GM12891 (cell line): ENCODE measurements at regions not wholly inside any gene's neighbourhood (a gene's known extent, or its start where the extent isn't known, plus 50 kb on each side); places are given as distances from the start of the nearest gene placed in this dataset.

ENCODE experiments used
- DNase-seq: peaks from one replicate; pipeline ENCODE4 v3.0.0; 2011; ENCODE audit warnings: low spot score; ENCODE audit not compliant: insufficient read length
- FAIRE-seq: peaks from 2 replicates; lab custom pipeline; 2011; peaks lifted over from hg19 to GRCh38; lab: Jason Lieb, UNC
- PAX5 ChIP-seq: IDR thresholded peaks from 2 replicates; pipeline ENCODE4 v1.6.1; 2011; ENCODE audit warnings: low read length, moderate library complexity, mild to moderate bottlenecking; ENCODE audit not compliant: insufficient read depth, severe bottlenecking
- POLR2A ChIP-seq: IDR thresholded peaks from 2 replicates; pipeline ENCODE4 v1.6.1; 2011; ENCODE audit warnings: low read depth, low read length, control low read depth
- POLR2AphosphoS5 ChIP-seq: IDR thresholded peaks from 2 replicates; pipeline ENCODE4 v1.6.1; 2011; ENCODE audit warnings: low read depth, low read length, control low read depth
- POU2F2 ChIP-seq: IDR thresholded peaks from 2 replicates; pipeline ENCODE4 v1.6.1; 2011; ENCODE audit warnings: low read depth, mild to moderate bottlenecking, control low read depth, low read length, moderate library complexity
- SPI1 ChIP-seq: IDR thresholded peaks from 2 replicates; pipeline ENCODE4 v1.6.1; 2011; ENCODE audit warnings: low read depth, low read length, control low read depth
- TAF1 ChIP-seq: IDR thresholded peaks from 2 replicates; pipeline ENCODE4 v1.6.1; 2011; ENCODE audit warnings: low read depth, low read length, control low read depth

DNA sequence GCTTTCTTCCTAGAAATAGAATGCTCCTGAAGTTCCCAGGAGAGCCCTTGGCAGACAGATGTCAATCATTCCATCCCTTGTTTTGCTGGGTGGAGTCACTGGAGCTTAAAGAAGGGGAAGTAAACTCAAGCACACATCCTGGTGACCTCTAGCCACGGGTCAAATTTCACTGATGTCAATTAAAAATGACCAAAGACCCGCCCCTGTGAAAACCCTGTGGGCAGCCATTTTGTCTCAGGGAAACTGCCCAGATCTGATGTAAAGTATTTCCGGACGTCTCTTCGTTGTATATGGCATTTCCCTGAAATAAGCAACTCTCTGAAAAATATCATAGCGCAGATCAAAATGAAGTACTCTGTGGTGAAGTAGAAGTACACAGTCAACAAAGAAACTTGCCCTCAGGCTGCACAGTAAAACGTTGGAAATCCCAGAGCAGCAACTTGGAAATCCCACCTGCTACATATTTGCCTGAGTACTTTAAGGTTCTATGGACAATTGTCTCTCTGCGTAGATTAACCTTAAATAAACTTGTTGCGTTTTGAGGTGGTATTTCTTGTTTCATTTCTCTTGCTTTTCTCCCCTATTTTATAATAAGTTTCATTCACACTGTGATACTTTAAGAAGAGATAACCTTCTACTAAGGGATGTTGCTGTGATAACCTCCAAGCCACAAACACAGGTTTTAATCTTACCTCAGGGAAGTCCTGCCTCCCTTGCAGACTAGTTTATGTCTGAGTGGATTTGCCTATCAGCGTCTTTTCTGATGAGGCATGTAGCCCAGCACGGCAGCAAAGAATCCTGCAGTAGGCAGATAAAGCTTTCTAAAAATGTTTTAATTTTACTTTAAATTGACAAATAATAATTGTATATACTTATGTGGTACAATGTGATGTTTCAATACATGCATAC lies 60.9 kb upstream of the PIP5K1B start:
- FAIRE-seq (peak; percentile 85), DNase-seq (no peak)
- TF ChIP-seq POU2F2 (no peak), POLR2AphosphoS5 (no peak; the same call in 1 of the 2 replicates), PAX5 (peak; percentile 7), TAF1 (peak; percentile 25; the same call in 1 of the 2 replicates), SPI1 (no peak), POLR2A (no peak; the same call in 1 of the 2 replicates)

- DNase-seq (no peak), FAIRE-seq (peak; percentile 66)
- TF ChIP-seq POLR2AphosphoS5 (no peak), POU2F2 (no peak), SPI1 (no peak), POLR2A (no peak), TAF1 (no peak), PAX5 (no peak)
Observed at GRCh38 chr9:68644831-68645230, 60.2 kb upstream of the PIP5K1B start.

DNA sequence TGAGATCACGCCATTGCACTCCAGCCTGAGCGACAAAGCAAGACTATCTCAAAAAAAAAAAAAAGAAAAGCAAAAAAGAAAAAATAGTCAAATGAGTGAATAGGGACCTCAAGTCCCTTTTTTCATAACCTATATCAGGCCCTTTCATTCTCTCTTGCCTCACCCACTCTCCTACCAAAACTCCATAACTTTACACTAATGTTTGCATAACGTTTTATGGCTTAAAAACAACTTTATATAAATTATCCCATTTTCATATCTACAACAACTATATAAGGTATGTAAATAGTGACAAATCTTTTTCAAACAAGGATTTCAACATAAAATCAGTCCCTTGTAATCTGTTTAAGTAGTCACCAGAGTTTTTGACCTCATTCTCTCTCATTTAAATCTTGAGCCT lies 56.9 kb upstream of the PIP5K1B start:
- no peak for DNase-seq
- no peak for TF ChIP-seq TAF1
- TF ChIP-seq POU2F2: no peak
- TF ChIP-seq POLR2AphosphoS5: no peak
- TF ChIP-seq SPI1: no peak
- TF ChIP-seq PAX5: no peak
- TF ChIP-seq POLR2A: no peak

DNA sequence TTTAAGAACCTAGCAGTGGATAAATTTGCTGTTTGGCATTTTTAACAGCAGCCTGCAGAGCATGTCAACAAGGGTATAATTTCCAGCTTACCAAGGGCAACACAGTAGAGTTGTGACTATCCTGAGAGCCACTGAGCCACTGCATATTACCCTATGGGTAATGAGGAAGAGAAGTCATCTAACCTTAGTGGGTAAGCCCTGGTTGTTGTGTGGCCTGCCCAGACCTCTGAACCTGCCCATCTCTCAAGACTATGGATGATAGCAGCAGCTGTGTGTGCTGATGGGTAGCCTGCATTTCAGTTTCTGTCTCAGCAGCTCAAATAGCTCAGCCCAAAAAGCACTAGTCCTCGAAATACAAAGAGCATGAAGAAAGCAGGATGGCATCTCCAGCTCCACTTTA lies 56.1 kb upstream of the PIP5K1B start:
- DNase-seq: no peak
- no peak for TF ChIP-seq POLR2AphosphoS5
- TF ChIP-seq SPI1: peak; percentile 15; the same call in 1 of the 2 replicates
- peak; percentile 86 for FAIRE-seq

More for the DNA sequence above, 56.9 kb upstream of the PIP5K1B start:
- FAIRE-seq: no peak

GRCh38 chr9:68651280-68651893 lies 53.7 kb upstream of the PIP5K1B start:
- DNase-seq: no peak
- TF ChIP-seq POLR2A (no peak), TAF1 (no peak), POU2F2 (no peak), POLR2AphosphoS5 (no peak), SPI1 (0 out of 2 replicates have a peak, but pooled peaks have one; percentile 22), PAX5 (no peak)
- FAIRE-seq: peak; percentile 13

- peak; percentile 82 for FAIRE-seq
- TF ChIP-seq POU2F2 (0 out of 2 replicates have a peak, but pooled peaks have one; percentile 39), POLR2AphosphoS5 (no peak), POLR2A (no peak), SPI1 (no peak), TAF1 (no peak), PAX5 (no peak)
- peak; percentile 17 for DNase-seq
Observed at GRCh38 chr9:68653141-68653595, 51.9 kb upstream of the PIP5K1B start.

DNA sequence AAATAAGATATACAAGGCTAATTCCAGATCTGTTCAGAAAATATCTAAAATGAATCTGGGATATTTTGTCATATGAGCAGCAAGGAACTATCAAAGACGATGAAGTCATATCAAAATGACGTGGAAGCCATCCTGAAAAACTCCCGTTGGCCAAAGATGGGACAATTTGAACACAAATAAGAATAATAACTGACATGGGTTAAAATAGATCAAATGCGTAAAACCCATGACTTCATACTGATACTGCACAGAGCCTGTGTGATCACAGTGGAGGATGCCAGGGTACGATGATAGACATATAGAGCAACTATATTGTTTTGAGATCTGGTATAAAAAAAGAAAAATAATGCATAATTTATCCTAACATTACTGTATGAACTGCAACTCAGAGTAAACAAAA lies 51.0 kb upstream of the PIP5K1B start:
- TF ChIP-seq POLR2A (no peak), TAF1 (no peak), POLR2AphosphoS5 (no peak), POU2F2 (no peak), SPI1 (no peak), PAX5 (no peak)
- DNase-seq: no peak
- no peak for FAIRE-seq
